CD4-positive, CD25-positive, alpha-beta regulatory T cell (primary cell): ENCODE measurements at regions not wholly inside any gene's neighbourhood (a gene's known extent, or its start where the extent isn't known, plus 50 kb on each side); places are given as distances from the start of the nearest gene placed in this dataset.

Experiments
- ATAC-seq, 2 donors: fragments of 150-1000 bp; cut with Tn5 transposase; one replicate each; pipeline ENCODE4 v1.10.0; 2021; ENCODE audit warnings: low read depth in 2 of 2, moderate number of reproducible peaks in 2 of 2, moderate library complexity in 1 of 2
- DNase-seq, 3 donors: peaks; one replicate each; pipeline versions ENCODE4 v3.0.0 to v3.0.0-alpha.2; 2012 to 2022; ENCODE audit warnings: mixed read lengths in 1 of 3
- H3K27ac ChIP-seq: one replicate; pipeline ENCODE4 v1.7.0; 2013; ENCODE audit warnings: mild to moderate bottlenecking, low read length; ENCODE audit not compliant: insufficient read depth, poor library complexity, severe bottlenecking
- H3K27me3 ChIP-seq: one replicate; pipeline ENCODE4 v1.7.0; 2013; ENCODE audit warnings: low read length; ENCODE audit not compliant: control insufficient read depth, insufficient read depth
- H3K36me3 ChIP-seq: one replicate; pipeline ENCODE4 v1.7.0; 2013; ENCODE audit warnings: mild to moderate bottlenecking, low read length, moderate library complexity; ENCODE audit not compliant: control insufficient read depth, insufficient read depth
- H3K4me1 ChIP-seq: 2 replicates; pipeline ENCODE4 v1.7.0; 2013; ENCODE audit warnings: mild to moderate bottlenecking, low read length; ENCODE audit not compliant: insufficient read depth, control insufficient read depth, poor library complexity, severe bottlenecking
- H3K4me3 ChIP-seq: one replicate; pipeline ENCODE4 v1.7.0; 2013; ENCODE audit warnings: low read depth, mild to moderate bottlenecking, low read length, moderate library complexity
- H3K9me3 ChIP-seq, 2 experiments: 1 replicate in 1 of 2; 2 replicates in 1 of 2; pipeline ENCODE4 v1.7.0; 2013; ENCODE audit warnings: low read length in 2 of 2, mild to moderate bottlenecking in 1 of 2, moderate library complexity in 1 of 2; ENCODE audit not compliant: control insufficient read depth in 2 of 2
- H3K27ac Mint-ChIP-seq, 3 donors: one replicate each; pipeline ENCODE4 v1.8.0; 2020 to 2022; ENCODE audit warnings: mild to moderate bottlenecking in 3 of 3, mixed read lengths in 3 of 3, moderate library complexity in 2 of 3
- H3K27me3 Mint-ChIP-seq: one replicate; pipeline ENCODE4 v1.8.0; 2022; ENCODE audit warnings: mild to moderate bottlenecking, mixed read lengths
- H3K36me3 Mint-ChIP-seq: one replicate; pipeline ENCODE4 v1.8.0; 2020; ENCODE audit warnings: mixed read lengths
- H3K4me1 Mint-ChIP-seq, 4 donors: one replicate each; pipeline ENCODE4 v1.8.0; 2020 to 2022; ENCODE audit warnings: mixed read lengths in 4 of 4, mild to moderate bottlenecking in 1 of 4
- H3K4me3 Mint-ChIP-seq, 4 donors: one replicate each; pipeline ENCODE4 v1.8.0; 2020 to 2022; ENCODE audit warnings: mild to moderate bottlenecking in 4 of 4, mixed read lengths in 4 of 4, moderate library complexity in 3 of 4
- H3K9me3 Mint-ChIP-seq, 7 donors: one replicate each; pipeline ENCODE4 v1.8.0; 2020 to 2022; ENCODE audit warnings: mixed read lengths in 7 of 7, mild to moderate bottlenecking in 3 of 7, moderate library complexity in 2 of 7

GRCh38 chr2:181745796-181746540 is 65.7 kb upstream of the NEUROD1 start:
- Mint-ChIP-seq H3K36me3 (no peaks in the 10 kb centered on the region), H3K9me3 (peaks cover 0 to 3% (median 0%) of the 10 kb centered on the region in 7 donors), H3K27me3 (peaks cover 39% of the 10 kb centered on the region), H3K27ac (no peak overlapping the region), H3K4me3 (no peak overlapping the region), H3K4me1 (no peaks in the 10 kb centered on the region)
- DNase-seq (no peak), ATAC-seq (no peak)
- Histone ChIP-seq H3K27ac (no peak overlapping the region), H3K36me3 (no peaks in the 10 kb centered on the region), H3K9me3 (no peaks in the 10 kb centered on the region), H3K27me3 (peaks cover 5% of the 10 kb centered on the region), H3K4me1 (no peaks in the 10 kb centered on the region), H3K4me3 (no peak overlapping the region)

- Histone ChIP-seq H3K4me1 (no peaks in the 10 kb centered on the region), H3K27ac (no peak overlapping the region), H3K4me3 (no peak overlapping the region), H3K27me3 (peaks cover 7% of the 10 kb centered on the region), H3K36me3 (no peaks in the 10 kb centered on the region), H3K9me3 (no peaks in the 10 kb centered on the region)
- no peaks in the 10 kb centered on the region for H3K36me3 Mint-ChIP-seq
- DNase-seq (no peak), ATAC-seq (no peak)
- H3K9me3 Mint-ChIP-seq, result peaks cover 0 to 3% (median 0%) of the 10 kb centered on the region in 7 donors
- H3K27me3 Mint-ChIP-seq, result peaks cover 38% of the 10 kb centered on the region
- H3K27ac Mint-ChIP-seq, result no peak overlapping the region
- no peaks in the 10 kb centered on the region for H3K4me1 Mint-ChIP-seq
- H3K4me3 Mint-ChIP-seq, result no peak overlapping the region
These were observed 66.5 kb upstream of the NEUROD1 start for GRCh38 chr2:181746844-181747243.

GRCh38 chr2:181750305-181750704 is 70.0 kb upstream of the NEUROD1 start:
- no peaks in the 10 kb centered on the region for H3K36me3 ChIP-seq
- peaks cover 14% of the 10 kb centered on the region for H3K27me3 ChIP-seq
- no peaks in the 10 kb centered on the region for H3K9me3 Mint-ChIP-seq
- no peaks in the 10 kb centered on the region for H3K4me1 Mint-ChIP-seq
- H3K4me3 Mint-ChIP-seq, result no peak overlapping the region
- H3K9me3 ChIP-seq, result no peaks in the 10 kb centered on the region
- H3K4me1 ChIP-seq, result no peaks in the 10 kb centered on the region
- ATAC-seq (no peak), DNase-seq (no peak)
- H3K27ac ChIP-seq, result no peak overlapping the region
- H3K36me3 Mint-ChIP-seq, result no peaks in the 10 kb centered on the region
- H3K4me3 ChIP-seq, result no peak overlapping the region
- no peak overlapping the region for H3K27ac Mint-ChIP-seq
- peaks cover 51% of the 10 kb centered on the region for H3K27me3 Mint-ChIP-seq

- Mint-ChIP-seq H3K4me1 (no peaks in the 10 kb centered on the region), H3K4me3 (no peak overlapping the region), H3K36me3 (no peaks in the 10 kb centered on the region), H3K27ac (no peak overlapping the region), H3K27me3 (peaks cover 51% of the 10 kb centered on the region), H3K9me3 (no peaks in the 10 kb centered on the region)
- DNase-seq (no peak), ATAC-seq (no peak)
- no peak overlapping the region for H3K27ac ChIP-seq
- no peaks in the 10 kb centered on the region for H3K36me3 ChIP-seq
- no peak overlapping the region for H3K4me3 ChIP-seq
- H3K4me1 ChIP-seq, result no peaks in the 10 kb centered on the region
- H3K27me3 ChIP-seq, result peaks cover 17% of the 10 kb centered on the region
- no peaks in the 10 kb centered on the region for H3K9me3 ChIP-seq
These were observed 71.1 kb upstream of the NEUROD1 start for GRCh38 chr2:181751266-181752030.

GRCh38 chr2:181752301-181752700 is 72.0 kb upstream of the NEUROD1 start:
- no peaks in the 10 kb centered on the region for H3K9me3 Mint-ChIP-seq
- no peak overlapping the region for H3K4me3 Mint-ChIP-seq
- H3K27me3 Mint-ChIP-seq, result peaks cover 48% of the 10 kb centered on the region
- peaks cover 17% of the 10 kb centered on the region for H3K27me3 ChIP-seq
- H3K4me1 Mint-ChIP-seq, result no peaks in the 10 kb centered on the region
- H3K36me3 ChIP-seq, result no peaks in the 10 kb centered on the region
- H3K36me3 Mint-ChIP-seq, result no peaks in the 10 kb centered on the region
- H3K9me3 ChIP-seq, result no peaks in the 10 kb centered on the region
- DNase-seq (no peak), ATAC-seq (no peak)
- no peak overlapping the region for H3K27ac Mint-ChIP-seq
- H3K4me1 ChIP-seq, result no peaks in the 10 kb centered on the region
- H3K4me3 ChIP-seq, result no peak overlapping the region
- no peak overlapping the region for H3K27ac ChIP-seq

GRCh38 chr2:181753686-181754085 is 73.4 kb upstream of the NEUROD1 start:
- Mint-ChIP-seq H3K9me3 (no peaks in the 10 kb centered on the region), H3K36me3 (no peaks in the 10 kb centered on the region), H3K4me1 (no peaks in the 10 kb centered on the region), H3K27me3 (peaks cover 40% of the 10 kb centered on the region), H3K4me3 (no peak overlapping the region), H3K27ac (no peak overlapping the region)
- ATAC-seq (no peak), DNase-seq (no peak)
- H3K9me3 ChIP-seq, result no peaks in the 10 kb centered on the region
- peaks cover 13% of the 10 kb centered on the region for H3K27me3 ChIP-seq
- no peak overlapping the region for H3K4me3 ChIP-seq
- H3K27ac ChIP-seq, result no peak overlapping the region
- H3K36me3 ChIP-seq, result no peaks in the 10 kb centered on the region
- H3K4me1 ChIP-seq, result no peaks in the 10 kb centered on the region

- Histone ChIP-seq H3K4me1 (no peaks in the 10 kb centered on the region), H3K4me3 (no peak overlapping the region), H3K27ac (no peak overlapping the region), H3K36me3 (no peaks in the 10 kb centered on the region), H3K27me3 (peaks cover 13% of the 10 kb centered on the region), H3K9me3 (no peaks in the 10 kb centered on the region)
- Mint-ChIP-seq H3K4me1 (no peaks in the 10 kb centered on the region), H3K4me3 (no peak overlapping the region), H3K36me3 (no peaks in the 10 kb centered on the region), H3K27me3 (peaks cover 45% of the 10 kb centered on the region), H3K9me3 (peaks cover 0 to 2% (median 0%) of the 10 kb centered on the region in 7 donors), H3K27ac (no peak overlapping the region)
- no peak for ATAC-seq
- DNase-seq, result no peak
These were observed 73.8 kb upstream of the NEUROD1 start for GRCh38 chr2:181754105-181754504.

- H3K9me3 ChIP-seq, result no peaks in the 10 kb centered on the region
- Mint-ChIP-seq H3K27ac (no peak overlapping the region), H3K9me3 (peaks cover 0 to 2% (median 0%) of the 10 kb centered on the region in 7 donors), H3K4me3 (no peak overlapping the region), H3K4me1 (no peaks in the 10 kb centered on the region), H3K27me3 (peaks cover 49% of the 10 kb centered on the region), H3K36me3 (no peaks in the 10 kb centered on the region)
- no peak for DNase-seq
- H3K36me3 ChIP-seq, result no peaks in the 10 kb centered on the region
- H3K27ac ChIP-seq, result no peak overlapping the region
- H3K4me1 ChIP-seq, result no peaks in the 10 kb centered on the region
- H3K27me3 ChIP-seq, result peaks cover 13% of the 10 kb centered on the region
- H3K4me3 ChIP-seq, result no peak overlapping the region
- no peak for ATAC-seq
These were observed 74.9 kb upstream of the NEUROD1 start for GRCh38 chr2:181755181-181755580.
